H9 (cell line): ENCODE measurements at regions not wholly inside any gene's neighbourhood (a gene's known extent, or its start where the extent isn't known, plus 50 kb on each side); places are given as distances from the start of the nearest gene placed in this dataset.

Source experiments
- DNase-seq: peaks from one replicate; pipeline ENCODE4 v3.0.0-alpha.2; 2017
- H2AFZ ChIP-seq: one replicate; pipeline ENCODE4 v1.6.1; 2013; ENCODE audit warnings: mild to moderate bottlenecking, low read length, control low read depth, moderate library complexity
- H2AK5ac ChIP-seq: 2 replicates; pipeline ENCODE4 v1.6.1; 2013; ENCODE audit warnings: low read length, control low read depth, mixed read lengths; ENCODE audit not compliant: insufficient read length
- H2BK120ac ChIP-seq: one replicate; pipeline ENCODE4 v1.6.1; 2013; ENCODE audit warnings: low read depth, mild to moderate bottlenecking, low read length, control low read depth, inconsistent platforms; ENCODE audit not compliant: poor library complexity, severe bottlenecking
- H2BK12ac ChIP-seq: 2 replicates; pipeline ENCODE4 v1.6.1; 2013; ENCODE audit warnings: low read length, control low read depth, mixed read lengths, low read depth; ENCODE audit not compliant: insufficient read length
- H2BK15ac ChIP-seq: 2 replicates; pipeline ENCODE4 v1.6.1; 2013; ENCODE audit warnings: low read depth, low read length, control low read depth
- H2BK20ac ChIP-seq: one replicate; pipeline ENCODE4 v1.6.1; 2013; ENCODE audit warnings: low read depth, mild to moderate bottlenecking, low read length, control low read depth, inconsistent platforms; ENCODE audit not compliant: poor library complexity, severe bottlenecking
- H2BK5ac ChIP-seq: 2 replicates; pipeline ENCODE4 v1.6.1; 2013; ENCODE audit warnings: low read length, control low read depth, mixed read lengths; ENCODE audit not compliant: insufficient read length
- H3K14ac ChIP-seq: 2 replicates; pipeline ENCODE4 v1.6.1; 2013; ENCODE audit warnings: low read length, control low read depth; ENCODE audit not compliant: insufficient read depth
- H3K18ac ChIP-seq: 2 replicates; pipeline ENCODE4 v1.6.1; 2013; ENCODE audit warnings: low read depth, mild to moderate bottlenecking, mixed read lengths, low read length, control low read depth; ENCODE audit not compliant: insufficient read length
- H3K23ac ChIP-seq: 2 replicates; pipeline ENCODE4 v1.6.1; 2013; ENCODE audit warnings: low read length, control low read depth, mixed read lengths, low read depth; ENCODE audit not compliant: insufficient read length
- H3K23me2 ChIP-seq: 2 replicates; pipeline ENCODE4 v1.6.1; 2013; ENCODE audit warnings: low read depth, mild to moderate bottlenecking, mixed read lengths, low read length, control low read depth; ENCODE audit not compliant: insufficient read length, poor library complexity, severe bottlenecking
- H3K27ac ChIP-seq: 2 replicates; pipeline ENCODE4 v1.5.1; 2013; ENCODE audit warnings: low read length, control low read depth, mixed read lengths, low read depth; ENCODE audit not compliant: insufficient read length
- H3K27me3 ChIP-seq: 2 replicates; pipeline ENCODE4 v1.6.1; 2013; ENCODE audit warnings: low read length, control low read depth, inconsistent platforms; ENCODE audit not compliant: insufficient read depth
- H3K4ac ChIP-seq: 2 replicates; pipeline ENCODE4 v1.6.1; 2013; ENCODE audit warnings: low read depth, mild to moderate bottlenecking, control low read depth, inconsistent platforms, low read length, moderate library complexity
- H3K4me1 ChIP-seq: 2 replicates; pipeline ENCODE4 v1.6.1; 2013; ENCODE audit warnings: low read length, control low read depth, inconsistent platforms; ENCODE audit not compliant: insufficient read depth
- H3K4me2 ChIP-seq: 2 replicates; pipeline ENCODE4 v1.6.1; 2013; ENCODE audit warnings: low read length, control low read depth, mixed read lengths; ENCODE audit not compliant: insufficient read length, insufficient read depth
- H3K56ac ChIP-seq: 2 replicates; pipeline ENCODE4 v1.6.1; 2013; ENCODE audit warnings: low read depth, mild to moderate bottlenecking, mixed read lengths, low read length, control low read depth; ENCODE audit not compliant: insufficient read length
- H3K79me1 ChIP-seq: 2 replicates; pipeline ENCODE4 v1.6.1; 2013; ENCODE audit warnings: low read depth, mild to moderate bottlenecking, moderate library complexity, low read length, control low read depth, inconsistent platforms; ENCODE audit not compliant: insufficient read depth, poor library complexity, severe bottlenecking
- H3K79me2 ChIP-seq: 2 replicates; pipeline ENCODE4 v1.6.1; 2013; ENCODE audit warnings: low read length, control low read depth, inconsistent platforms; ENCODE audit not compliant: insufficient read depth
- H3K9ac ChIP-seq: 2 replicates; pipeline ENCODE4 v1.6.1; 2013; ENCODE audit warnings: low read length, control low read depth, mixed read lengths; ENCODE audit not compliant: insufficient read length; ENCODE audit errors: extremely low read depth
- H3K9me3 ChIP-seq: one replicate; pipeline ENCODE4 v1.6.1; 2013; ENCODE audit warnings: low read depth, low read length, inconsistent platforms; ENCODE audit not compliant: control insufficient read depth
- H3T11ph ChIP-seq: one replicate; pipeline ENCODE4 v1.6.1; 2013; ENCODE audit warnings: mild to moderate bottlenecking, low read length, control low read depth, inconsistent platforms
- H4K20me1 ChIP-seq: one replicate; pipeline ENCODE4 v1.6.1; 2013; ENCODE audit not compliant: control insufficient read depth, insufficient read length, insufficient read depth
- H4K5ac ChIP-seq: 2 replicates; pipeline ENCODE4 v1.6.1; 2013; ENCODE audit warnings: low read depth, mild to moderate bottlenecking, mixed read lengths, low read length, control low read depth; ENCODE audit not compliant: insufficient read length
- H4K8ac ChIP-seq: replicated peaks from 2 replicates; pipeline ENCODE4 v1.6.1; 2013; ENCODE audit warnings: low read length, control low read depth, mixed read lengths, low read depth; ENCODE audit not compliant: insufficient read length
- H4K91ac ChIP-seq: 2 replicates; pipeline ENCODE4 v1.6.1; 2013; ENCODE audit warnings: low read depth, mild to moderate bottlenecking, moderate library complexity, mixed read lengths, low read length, control low read depth; ENCODE audit not compliant: insufficient read length
- H3K27ac Mint-ChIP-seq, 3 experiments: 2 replicates in 2 of 3; 3 replicates in 1 of 3; pipeline ENCODE4 v1.8.0; 2020 to 2021; ENCODE audit warnings: mixed read lengths in 3 of 3, mild to moderate bottlenecking in 1 of 3, moderate library complexity in 1 of 3
- H3K27me3 Mint-ChIP-seq: 2 replicates; pipeline ENCODE4 v1.8.0; 2021; ENCODE audit warnings: low read depth, mild to moderate bottlenecking, moderate library complexity, mixed read lengths
- H3K36me3 Mint-ChIP-seq, 3 experiments: 2 replicates in 2 of 3; 3 replicates in 1 of 3; pipeline ENCODE4 v1.8.0; 2020 to 2021; ENCODE audit warnings: low read depth in 3 of 3, mixed read lengths in 3 of 3; ENCODE audit not compliant: insufficient read depth in 1 of 3
- H3K4me1 Mint-ChIP-seq, 2 experiments: 2 replicates each; pipeline ENCODE4 v1.8.0; 2020; ENCODE audit warnings: mixed read lengths in 2 of 2
- H3K4me3 Mint-ChIP-seq, 2 experiments: 2 replicates in 1 of 2; 3 replicates in 1 of 2; pipeline ENCODE4 v1.8.0; 2020 to 2021; ENCODE audit warnings: mild to moderate bottlenecking in 2 of 2, mixed read lengths in 2 of 2, moderate library complexity in 1 of 2
- H3K9me3 Mint-ChIP-seq, 2 experiments: 2 replicates in 1 of 2; 3 replicates in 1 of 2; pipeline ENCODE4 v1.8.0; 2020; ENCODE audit warnings: mild to moderate bottlenecking in 2 of 2, mixed read lengths in 2 of 2, moderate library complexity in 1 of 2
- WGBS: extraction: QIAGEN DNeasy Blood & Tissue Kit; methylation state at CpG from one replicate; pipeline ENCODE4 v1.1.7; 2013; ENCODE audit warnings: missing lambda C conversion rate, low lambda C conversion rate, mixed read lengths; ENCODE audit not compliant: insufficient read length; ENCODE audit errors: extremely low coverage; 5-methylcytosine and 5-hydroxymethylcytosine counted together
- TF ChIP-seq, protein P1 (sequence below): fragments of 200-600 bp; sonication (generic); conservative IDR thresholded peaks from 3 replicates; pipeline ENCODE4 v1.8.0; 2021; ENCODE audit warnings: antibody characterized with exemption, mild to moderate bottlenecking

DNA sequence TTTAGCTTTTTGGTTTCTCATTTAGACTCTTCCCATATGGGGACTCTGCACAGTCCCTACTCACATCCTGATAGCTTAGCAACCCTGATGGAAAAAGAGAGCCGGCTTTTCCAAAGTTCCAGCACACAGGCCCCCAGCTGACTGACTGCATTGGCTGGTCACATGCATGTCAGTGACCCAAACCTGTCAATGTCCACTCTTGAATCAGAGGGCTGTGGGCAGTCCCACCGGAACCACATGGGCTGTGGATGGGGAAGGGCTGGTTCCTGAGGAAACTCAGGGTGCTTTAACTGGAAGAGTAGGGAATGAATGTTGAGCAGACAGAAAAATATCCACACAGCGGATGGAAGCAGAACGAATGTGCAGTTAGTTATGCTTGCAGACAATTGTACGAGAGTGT lies 136.6 kb downstream of the NSG2 start:
- no peak overlapping the region for H2BK12ac ChIP-seq
- no peaks in the 10 kb centered on the region for H4K20me1 ChIP-seq
- no peak overlapping the region for H2BK15ac ChIP-seq
- H2BK20ac ChIP-seq = no peak overlapping the region
- H3K4me2 ChIP-seq = no peak overlapping the region
- no peaks in the 10 kb centered on the region for H3K79me1 ChIP-seq
- no peaks in the 10 kb centered on the region for H3K9me3 ChIP-seq
- H2AFZ ChIP-seq = no peak overlapping the region
- no peak overlapping the region for H3K14ac ChIP-seq
- no peak overlapping the region for H4K8ac ChIP-seq
- Mint-ChIP-seq H3K4me1 (peaks cover 19 to 20% of the 10 kb centered on the region in 2 experiments; a peak in 3 of 4 replicates), H3K36me3 (no peaks in the 10 kb centered on the region; a peak in 1 of 7 replicates), H3K9me3 (no peaks in the 10 kb centered on the region), H3K27ac (no peak overlapping the region), H3K4me3 (no peak overlapping the region), H3K27me3 (peaks cover 6% of the 10 kb centered on the region)
- no peak overlapping the region for H2BK120ac ChIP-seq
- TF ChIP-seq, protein P1, sequence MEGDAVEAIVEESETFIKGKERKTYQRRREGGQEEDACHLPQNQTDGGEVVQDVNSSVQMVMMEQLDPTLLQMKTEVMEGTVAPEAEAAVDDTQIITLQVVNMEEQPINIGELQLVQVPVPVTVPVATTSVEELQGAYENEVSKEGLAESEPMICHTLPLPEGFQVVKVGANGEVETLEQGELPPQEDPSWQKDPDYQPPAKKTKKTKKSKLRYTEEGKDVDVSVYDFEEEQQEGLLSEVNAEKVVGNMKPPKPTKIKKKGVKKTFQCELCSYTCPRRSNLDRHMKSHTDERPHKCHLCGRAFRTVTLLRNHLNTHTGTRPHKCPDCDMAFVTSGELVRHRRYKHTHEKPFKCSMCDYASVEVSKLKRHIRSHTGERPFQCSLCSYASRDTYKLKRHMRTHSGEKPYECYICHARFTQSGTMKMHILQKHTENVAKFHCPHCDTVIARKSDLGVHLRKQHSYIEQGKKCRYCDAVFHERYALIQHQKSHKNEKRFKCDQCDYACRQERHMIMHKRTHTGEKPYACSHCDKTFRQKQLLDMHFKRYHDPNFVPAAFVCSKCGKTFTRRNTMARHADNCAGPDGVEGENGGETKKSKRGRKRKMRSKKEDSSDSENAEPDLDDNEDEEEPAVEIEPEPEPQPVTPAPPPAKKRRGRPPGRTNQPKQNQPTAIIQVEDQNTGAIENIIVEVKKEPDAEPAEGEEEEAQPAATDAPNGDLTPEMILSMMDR = no peak
- H3K9ac ChIP-seq = no peak overlapping the region
- no peak overlapping the region for H3K56ac ChIP-seq
- H3T11ph ChIP-seq = no peak overlapping the region
- H3K4ac ChIP-seq = no peak overlapping the region
- H3K23me2 ChIP-seq = no peaks in the 10 kb centered on the region
- no peak overlapping the region for H3K27ac ChIP-seq
- no peak overlapping the region for H3K23ac ChIP-seq
- no peaks in the 10 kb centered on the region for H3K4me1 ChIP-seq
- no peak overlapping the region for H4K5ac ChIP-seq
- no peak for DNase-seq
- no peaks in the 10 kb centered on the region for H3K27me3 ChIP-seq
- no peak overlapping the region for H3K18ac ChIP-seq
- H2AK5ac ChIP-seq = no peak overlapping the region
- H2BK5ac ChIP-seq = no peak overlapping the region
- H4K91ac ChIP-seq = no peak overlapping the region
- no CpG with 5 or more reads among the region's 5 CpGs for WGBS
- H3K79me2 ChIP-seq = no peaks in the 10 kb centered on the region
